Spleen (tissue), 7 donors: ENCODE measurements at regions not wholly inside any gene's neighbourhood (a gene's known extent, or its start where the extent isn't known, plus 50 kb on each side); places are given as distances from the start of the nearest gene placed in this dataset.

Experiments used
- POLR2A ChIP-seq, 3 donors: fragments of 450-650 bp; IDR thresholded peaks; one replicate each; pipeline ENCODE4 v1.5.1; 2017; ENCODE audit warnings: antibody characterized with exemption in 3 of 3, mild to moderate bottlenecking in 1 of 3
- POLR2AphosphoS5 ChIP-seq, 3 donors: sonication (generic); formaldehyde crosslinking; IDR thresholded peaks; one replicate each; pipeline ENCODE4 v1.5.1; 2017; ENCODE audit warnings: antibody characterized with exemption in 3 of 3
- TF ChIP-seq, protein P1 (sequence below), 11 experiments: fragments of 200-600 bp in 7 of 11; fragments of 450-650 bp in 4 of 11; sonication (generic) in 4 of 11; IDR thresholded peaks in 8 of 11; conservative IDR thresholded peaks in 3 of 11; 1 replicate in 7 of 11; 2 replicates in 4 of 11; pipeline versions ENCODE4 v1.4.0 to v1.8.0; 2016 to 2021; ENCODE audit warnings: antibody characterized with exemption in 11 of 11, inconsistent platforms in 4 of 11, mild to moderate bottlenecking in 1 of 11
- donor health status: DM: no; HTN: no; CAD: no; lungs with moderate emphysema.
- donor health status: DM: no; HTN: no; CAD: no.
- donor health status: DM: no; HTN: no; CAD: no.

DNA sequence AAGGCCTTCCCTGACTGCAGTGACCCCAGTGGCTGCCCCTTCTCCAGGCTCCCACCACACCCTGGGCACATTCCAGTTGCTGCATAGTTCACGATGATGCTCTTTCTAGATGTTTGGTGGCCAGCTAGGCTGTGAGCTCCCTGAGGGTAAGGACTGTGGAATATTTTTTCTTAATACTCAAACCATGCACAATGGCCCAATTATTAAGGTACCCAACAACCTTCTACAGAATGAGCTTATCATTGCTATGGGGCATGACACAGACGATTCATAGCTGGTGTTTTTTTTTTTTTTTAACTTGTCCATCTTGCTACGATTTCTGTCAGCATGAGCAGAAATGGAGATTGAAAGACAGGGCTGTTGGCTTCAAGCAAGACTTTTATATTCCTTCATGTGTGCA, 68.9 kb upstream of the CLDN14 start:
- TF ChIP-seq, protein P1, sequence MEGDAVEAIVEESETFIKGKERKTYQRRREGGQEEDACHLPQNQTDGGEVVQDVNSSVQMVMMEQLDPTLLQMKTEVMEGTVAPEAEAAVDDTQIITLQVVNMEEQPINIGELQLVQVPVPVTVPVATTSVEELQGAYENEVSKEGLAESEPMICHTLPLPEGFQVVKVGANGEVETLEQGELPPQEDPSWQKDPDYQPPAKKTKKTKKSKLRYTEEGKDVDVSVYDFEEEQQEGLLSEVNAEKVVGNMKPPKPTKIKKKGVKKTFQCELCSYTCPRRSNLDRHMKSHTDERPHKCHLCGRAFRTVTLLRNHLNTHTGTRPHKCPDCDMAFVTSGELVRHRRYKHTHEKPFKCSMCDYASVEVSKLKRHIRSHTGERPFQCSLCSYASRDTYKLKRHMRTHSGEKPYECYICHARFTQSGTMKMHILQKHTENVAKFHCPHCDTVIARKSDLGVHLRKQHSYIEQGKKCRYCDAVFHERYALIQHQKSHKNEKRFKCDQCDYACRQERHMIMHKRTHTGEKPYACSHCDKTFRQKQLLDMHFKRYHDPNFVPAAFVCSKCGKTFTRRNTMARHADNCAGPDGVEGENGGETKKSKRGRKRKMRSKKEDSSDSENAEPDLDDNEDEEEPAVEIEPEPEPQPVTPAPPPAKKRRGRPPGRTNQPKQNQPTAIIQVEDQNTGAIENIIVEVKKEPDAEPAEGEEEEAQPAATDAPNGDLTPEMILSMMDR (IDR thresholded peaks at IDR 0.05 in 8 of 11, conservative IDR thresholded peaks at IDR 0.05 in 3 of 11): no peak
- TF ChIP-seq POLR2A (IDR thresholded peaks at IDR 0.05) (no peak), POLR2AphosphoS5 (IDR thresholded peaks at IDR 0.05) (no peak)
